ENCODE measurements at regions not wholly inside any gene's neighbourhood (a gene's known extent, or its start where the extent isn't known, plus 50 kb on each side); places are given as distances from the start of the nearest gene placed in this dataset.

DNA sequence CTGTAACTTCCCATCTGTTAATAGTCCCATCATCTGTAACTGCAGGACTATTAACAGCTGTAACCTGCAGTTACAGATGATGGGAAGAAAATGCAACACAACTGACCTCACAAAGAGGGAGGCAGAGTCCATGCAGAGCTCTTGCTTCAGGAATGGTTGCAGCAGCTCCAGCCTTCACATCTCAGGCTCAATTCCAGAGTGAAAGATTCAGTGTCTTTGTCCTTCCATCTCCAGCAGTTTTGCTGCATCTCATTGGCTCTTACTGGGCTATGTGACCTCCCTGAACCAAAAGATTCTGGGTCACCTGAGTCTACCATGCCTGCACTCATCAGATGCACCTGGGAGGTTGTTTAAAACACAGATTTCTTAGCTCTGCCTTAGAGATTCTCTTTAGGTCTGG is 686.7 kb downstream of the MATN1 start:
- no peak for DNase-seq (ENCODE audit: low read depth)

DNA sequence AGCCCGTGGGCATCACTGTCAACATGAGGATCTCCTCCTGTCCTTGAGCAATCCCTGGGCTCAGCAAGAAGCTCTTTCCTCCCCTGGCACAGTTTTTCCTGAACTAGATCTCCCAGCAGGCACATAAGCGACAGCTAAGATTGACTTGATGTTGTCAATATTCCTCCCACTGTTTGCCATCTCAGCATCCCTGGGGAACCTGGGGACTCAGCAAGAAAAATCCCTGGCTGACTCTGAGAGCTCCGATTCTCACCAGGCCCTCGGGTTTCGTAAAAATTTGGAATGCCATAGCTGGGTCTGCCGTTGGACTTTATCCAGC is 687.2 kb downstream of the MATN1 start:
- no peak for DNase-seq (ENCODE audit: low read depth)

DNA sequence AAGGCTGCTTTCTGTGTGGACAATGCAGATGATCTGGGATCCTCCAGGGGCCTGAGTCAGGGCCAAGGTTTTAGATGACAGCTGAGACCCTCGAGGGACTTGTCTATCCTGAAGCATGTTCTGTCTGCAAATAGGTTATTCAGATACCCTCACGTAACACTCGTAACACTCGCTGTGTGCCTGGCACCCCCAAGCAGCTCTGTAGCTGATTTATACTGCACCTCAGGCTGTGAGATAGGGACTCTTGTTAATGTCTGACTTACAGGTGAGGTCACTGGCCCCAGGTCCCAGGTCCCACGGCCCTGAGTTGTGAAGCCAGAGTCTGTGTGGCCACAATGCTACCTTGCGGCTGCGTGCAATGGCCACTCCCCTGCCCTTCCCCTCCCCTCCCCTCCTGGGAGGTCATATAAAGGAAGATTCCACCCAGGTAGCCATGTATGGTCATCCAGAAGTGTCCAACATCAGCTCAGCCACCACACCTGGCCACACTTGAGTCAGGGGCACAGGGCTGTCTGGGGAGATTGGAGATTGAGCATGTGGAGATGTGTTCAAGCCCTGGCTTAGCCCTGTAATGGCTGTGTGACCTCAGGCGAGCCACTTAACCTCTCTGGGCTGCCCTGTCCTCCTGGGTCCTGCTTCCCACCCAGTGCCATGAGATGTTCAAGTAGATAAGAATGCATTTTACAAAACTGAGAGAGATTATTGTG is 687.7 kb downstream of the MATN1 start:
- DNase-seq (ENCODE audit: low read depth), result no peak

DNA sequence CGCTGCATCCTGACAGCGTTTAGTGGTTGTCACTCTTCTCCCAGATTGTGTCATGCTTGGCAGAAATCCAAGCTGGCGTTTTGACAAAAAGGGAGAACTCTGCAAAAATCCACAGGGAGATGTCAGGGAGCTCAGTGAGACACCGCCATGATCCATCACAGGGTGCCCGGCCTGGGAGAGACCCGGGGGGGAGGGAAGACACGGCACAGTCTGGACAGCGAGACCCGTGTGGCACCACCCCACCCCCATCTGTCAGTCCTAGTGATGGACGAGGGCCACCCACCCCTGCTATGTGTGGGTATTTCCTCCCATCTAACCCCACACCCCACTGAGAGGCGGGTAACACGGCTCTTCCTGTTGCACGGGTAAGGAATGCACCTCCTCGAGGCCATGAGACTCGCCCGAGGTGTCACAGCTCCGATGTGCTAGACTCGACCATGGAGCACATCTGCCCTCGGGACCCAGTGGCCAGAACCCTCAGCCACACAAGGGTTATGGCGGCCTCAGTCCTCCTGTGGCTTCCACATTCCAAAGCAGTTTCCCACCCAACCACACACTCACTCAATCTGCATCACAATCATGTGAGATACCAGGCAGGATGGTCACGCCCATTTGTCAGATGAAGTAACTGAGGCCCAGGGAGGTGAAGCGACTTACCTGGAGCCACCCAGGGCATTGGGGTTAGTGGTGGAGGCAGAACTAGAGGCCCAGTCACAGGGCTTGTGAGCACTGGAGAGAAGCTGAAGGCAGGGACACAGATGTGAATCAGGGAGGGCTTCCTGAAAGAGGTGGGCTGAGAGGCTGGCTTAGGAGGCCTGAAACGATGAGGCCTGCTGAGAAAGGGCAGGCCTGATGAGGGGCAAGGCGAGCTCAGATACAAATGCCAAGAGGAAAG is 688.5 kb downstream of the MATN1 start:
- peak; percentile 69 for DNase-seq (ENCODE audit: low read depth)

DNA sequence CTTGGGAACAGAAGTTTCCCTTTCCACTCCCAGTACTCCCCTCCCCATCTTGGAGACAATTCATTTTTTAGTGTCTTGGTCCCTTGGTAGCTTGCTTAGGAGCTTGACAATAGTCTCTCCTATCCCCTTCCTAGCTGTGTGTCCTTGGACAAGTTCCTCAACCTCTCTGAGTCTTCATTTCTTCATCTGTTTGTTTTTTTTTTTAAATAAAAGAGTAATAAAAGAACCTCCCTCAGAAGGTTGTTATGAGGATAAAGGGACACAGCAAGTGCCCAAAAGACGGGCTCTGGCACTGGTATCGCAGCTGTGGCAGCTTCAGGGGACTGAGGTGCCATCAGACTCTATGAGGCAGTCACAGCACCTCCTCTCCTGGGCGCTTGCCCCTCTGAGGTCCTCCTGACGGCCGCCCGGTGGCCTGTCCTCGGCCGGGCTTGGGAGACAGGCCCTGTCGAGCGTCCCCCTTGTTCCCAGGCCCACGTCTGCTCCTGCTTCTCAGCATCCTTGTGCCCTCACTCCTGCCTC is 689.2 kb downstream of the MATN1 start:
- DNase-seq (ENCODE audit: low read depth), result no peak

DNA sequence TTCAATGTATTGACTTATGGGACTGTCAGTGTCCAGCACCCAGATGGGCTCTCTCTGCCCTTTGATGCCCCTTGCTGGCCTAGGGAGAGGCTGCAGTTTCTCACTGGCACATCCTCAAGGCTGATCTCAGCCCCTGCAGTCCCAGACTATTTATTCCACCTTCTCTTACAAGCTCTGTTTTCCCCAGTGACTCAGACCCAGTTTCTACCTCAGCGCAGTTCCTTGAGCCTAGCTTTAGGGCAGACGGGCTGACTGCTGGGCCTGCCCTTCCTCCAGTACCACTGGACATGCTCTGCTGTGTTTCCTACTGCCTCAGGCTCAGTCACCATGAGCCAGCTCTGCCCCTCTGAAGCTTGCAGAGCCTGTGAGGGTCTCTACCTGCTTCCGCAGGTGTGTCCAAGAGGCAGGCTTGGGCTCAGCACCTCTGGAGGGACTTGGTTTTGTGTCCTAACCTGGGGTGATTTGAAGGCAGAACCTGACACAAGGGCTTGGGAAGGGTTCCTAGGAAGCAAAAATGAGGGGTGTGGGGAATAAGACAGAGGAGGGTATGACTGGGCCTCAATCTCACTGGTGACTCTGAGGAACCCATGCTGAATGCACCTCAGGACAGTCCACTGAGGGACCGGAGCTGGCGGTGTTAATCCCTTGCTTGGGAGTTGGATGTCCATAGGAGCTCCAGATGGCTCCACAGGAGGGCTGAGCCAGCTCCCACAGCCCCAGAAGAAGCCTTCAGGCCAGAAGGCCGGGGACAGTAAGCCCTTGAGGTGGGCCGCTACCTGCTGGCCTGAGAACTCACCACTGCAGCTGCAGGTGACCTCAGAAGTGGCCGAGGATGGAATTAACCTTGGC is 689.9 kb downstream of the MATN1 start:
- peak; percentile 36 for DNase-seq (ENCODE audit: low read depth)

DNA sequence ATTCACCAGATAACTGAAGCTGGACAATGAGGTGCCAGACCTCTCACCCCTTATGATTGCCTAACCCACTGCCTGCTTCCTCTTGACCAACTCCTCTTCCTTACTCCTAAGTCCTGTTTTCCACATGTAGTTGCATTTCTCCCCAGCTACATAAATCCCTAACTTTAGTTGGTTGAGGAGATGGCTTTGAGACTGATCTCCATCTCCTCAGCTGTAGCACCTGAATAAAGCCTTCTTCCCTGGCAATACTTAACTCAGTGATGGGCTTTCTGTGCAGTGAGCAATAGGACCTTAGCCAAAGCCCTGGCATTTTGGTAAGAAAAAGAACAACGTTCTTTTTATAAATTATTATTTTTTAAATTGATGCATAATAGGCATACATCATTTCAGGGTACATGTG is 691.1 kb downstream of the MATN1 start:
- no peak for DNase-seq (ENCODE audit: low read depth)

DNA sequence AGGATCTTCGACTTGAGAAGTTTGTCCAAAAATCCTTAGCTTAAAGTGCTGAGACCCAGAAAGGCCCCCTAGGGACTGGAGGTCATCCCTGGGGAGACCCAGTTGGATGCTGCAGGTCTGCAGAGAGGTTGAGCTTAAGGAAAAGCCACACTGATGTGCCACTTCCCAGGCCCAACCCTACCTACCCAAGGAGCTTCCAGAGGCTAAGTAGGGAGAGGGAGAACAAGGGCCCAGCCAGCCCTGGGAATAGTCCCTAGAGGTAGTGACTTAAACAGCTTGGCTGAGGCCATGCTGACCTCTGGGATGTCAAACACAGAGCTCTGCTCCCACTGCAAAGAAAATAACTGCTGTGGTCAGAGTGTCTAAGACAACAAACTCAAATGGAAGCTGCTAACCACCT is 693.7 kb downstream of the MATN1 start:
- no peak for DNase-seq (ENCODE audit: low read depth)

DNA sequence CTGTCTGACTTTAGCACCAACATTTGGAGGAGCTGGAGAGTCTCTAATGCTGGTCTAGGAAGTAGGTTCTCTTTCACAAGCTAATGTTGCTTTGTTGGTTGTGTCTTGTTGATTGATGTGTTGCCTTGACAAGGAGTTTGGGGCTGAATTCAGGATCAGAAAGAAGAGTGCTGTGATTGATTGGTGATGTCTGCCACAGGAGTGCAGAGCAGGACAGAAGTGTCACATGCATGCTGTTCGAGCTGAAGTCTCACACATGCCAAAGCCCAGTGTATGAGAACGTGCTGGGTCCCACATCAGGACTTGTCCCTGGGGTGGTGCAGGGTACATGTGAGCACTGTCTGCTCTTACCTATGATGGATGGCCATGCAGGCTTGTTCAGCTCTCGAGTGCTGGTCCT is 694.4 kb downstream of the MATN1 start:
- no peak for DNase-seq (ENCODE audit: low read depth)

DNA sequence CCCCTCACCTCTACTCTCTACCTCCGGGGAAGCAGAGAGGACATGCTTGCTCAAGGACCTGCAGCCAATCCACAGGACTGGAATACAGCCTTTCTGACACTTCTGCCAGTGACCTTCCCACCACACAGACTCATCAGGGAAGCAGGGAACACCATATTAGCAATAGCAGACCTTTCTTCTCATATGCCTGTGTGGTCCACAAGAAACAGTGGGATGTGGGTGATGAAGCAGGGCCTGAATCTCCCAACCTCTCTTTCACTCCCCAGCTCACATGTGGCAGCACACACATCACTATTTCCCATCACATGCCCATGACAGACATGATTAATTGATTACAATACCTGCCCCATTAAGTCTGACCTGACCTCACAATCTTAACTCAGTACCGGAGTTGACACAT is 695.1 kb downstream of the MATN1 start:
- no peak for DNase-seq (ENCODE audit: low read depth)

DNA sequence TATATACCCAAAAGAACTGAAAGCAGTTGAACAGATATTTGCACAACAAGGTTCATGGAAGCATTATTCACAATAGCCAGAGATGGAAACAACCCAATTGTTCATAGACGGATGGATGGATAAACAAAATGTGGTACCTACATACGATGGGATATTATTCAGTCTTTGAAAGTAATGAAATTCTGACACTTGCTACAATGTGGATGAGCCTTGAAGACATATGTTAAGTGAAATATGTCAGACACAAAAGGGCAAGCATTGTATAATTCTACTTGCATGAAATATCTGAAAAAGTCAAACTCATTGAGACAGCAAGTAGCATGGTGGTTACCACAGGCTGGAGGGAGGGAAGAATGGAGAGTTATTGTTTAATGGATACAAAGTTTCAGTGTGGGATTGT is 696.1 kb downstream of the MATN1 start:
- DNase-seq (ENCODE audit: low read depth), result no peak

DNA sequence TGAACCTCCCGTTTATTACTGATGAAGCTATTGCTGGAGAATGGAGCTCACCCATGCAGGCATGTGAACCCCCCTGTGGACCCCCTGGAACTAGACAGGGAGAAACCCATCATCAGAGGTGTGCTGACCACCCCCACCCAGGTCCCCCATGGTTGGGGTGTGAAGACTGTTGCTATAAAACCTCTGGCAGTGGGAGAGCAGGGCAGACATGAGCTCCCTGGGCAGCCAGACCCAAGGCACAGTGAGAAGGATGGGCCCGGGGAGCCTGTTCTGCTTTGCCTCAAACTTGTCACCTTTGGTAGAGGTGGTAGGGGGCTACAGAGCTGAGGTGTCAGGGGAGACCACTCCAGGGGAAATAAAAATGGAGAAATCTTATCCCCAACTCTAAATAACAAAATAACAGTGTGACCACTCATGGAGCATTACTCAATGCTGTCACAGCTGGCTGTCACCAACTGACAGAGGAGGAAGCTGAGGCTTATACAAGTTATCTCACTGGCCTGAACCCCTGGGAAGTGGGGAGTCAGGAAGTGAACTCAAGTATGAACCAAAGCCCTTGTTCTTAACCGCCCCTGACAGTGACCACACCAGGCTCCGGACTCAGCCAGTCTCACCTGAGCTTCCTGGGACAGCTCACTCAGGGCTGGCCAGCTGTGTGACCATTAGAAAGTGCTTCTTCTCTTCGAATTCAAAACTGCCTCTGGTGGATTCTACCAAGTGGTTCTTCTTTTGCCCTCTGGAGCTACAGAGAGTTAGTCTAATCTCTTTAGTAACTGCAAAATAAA is 698.8 kb downstream of the MATN1 start:
- no peak for DNase-seq (ENCODE audit: low read depth)

DNA sequence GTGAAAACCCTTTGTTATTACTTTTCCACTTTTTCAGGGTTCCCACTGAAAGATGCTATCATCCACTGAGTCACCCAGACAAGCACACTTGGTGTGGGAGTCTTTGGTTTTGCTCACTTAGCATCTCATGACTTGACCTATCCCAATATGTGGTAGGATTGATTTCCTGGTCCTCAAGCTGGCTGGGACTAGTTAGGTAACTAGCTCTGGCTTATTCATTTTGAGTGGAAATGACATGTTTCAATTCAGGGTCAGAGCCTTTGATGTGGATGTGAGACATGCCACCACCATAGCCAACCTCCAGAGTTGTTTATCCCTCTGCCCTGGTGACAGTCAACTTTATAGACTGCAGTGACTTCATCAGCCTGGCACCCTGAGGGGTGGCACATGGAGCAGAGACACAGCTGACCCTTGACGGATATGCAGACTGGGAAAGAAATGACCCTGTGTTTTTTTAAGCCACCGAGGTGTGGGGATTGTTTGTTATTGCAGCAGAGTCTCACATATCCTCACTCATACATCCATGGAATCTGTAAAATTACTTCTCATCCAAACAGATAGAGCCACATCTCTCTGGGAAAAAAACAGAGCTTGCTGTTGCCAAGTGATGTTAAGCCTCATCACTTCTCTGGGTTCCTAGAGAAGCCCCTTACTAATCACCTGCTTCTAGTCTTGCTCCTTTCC is 699.9 kb downstream of the MATN1 start:
- DNase-seq (ENCODE audit: low read depth), result no peak

DNA sequence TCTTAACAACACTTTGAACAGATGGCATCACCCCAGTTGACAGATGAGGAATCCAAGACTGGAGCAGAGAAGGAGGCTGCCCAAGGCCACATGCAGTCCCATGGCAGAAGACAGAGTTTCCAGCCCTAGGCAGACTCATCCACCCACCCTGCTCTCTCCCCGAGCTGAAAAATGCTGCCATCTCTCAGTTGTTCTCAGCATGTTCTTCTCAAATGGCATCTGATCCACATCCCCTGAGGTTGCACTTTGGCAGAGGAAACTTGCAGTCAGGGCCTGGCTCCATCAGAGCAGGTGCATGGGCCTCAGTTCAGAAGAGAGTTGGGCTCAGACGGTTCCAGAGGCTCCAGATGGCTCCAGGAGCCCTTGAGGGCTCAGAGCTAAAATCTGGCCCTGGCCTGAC is 709.4 kb downstream of the MATN1 start:
- DNase-seq (ENCODE audit: low read depth), result no peak

DNA sequence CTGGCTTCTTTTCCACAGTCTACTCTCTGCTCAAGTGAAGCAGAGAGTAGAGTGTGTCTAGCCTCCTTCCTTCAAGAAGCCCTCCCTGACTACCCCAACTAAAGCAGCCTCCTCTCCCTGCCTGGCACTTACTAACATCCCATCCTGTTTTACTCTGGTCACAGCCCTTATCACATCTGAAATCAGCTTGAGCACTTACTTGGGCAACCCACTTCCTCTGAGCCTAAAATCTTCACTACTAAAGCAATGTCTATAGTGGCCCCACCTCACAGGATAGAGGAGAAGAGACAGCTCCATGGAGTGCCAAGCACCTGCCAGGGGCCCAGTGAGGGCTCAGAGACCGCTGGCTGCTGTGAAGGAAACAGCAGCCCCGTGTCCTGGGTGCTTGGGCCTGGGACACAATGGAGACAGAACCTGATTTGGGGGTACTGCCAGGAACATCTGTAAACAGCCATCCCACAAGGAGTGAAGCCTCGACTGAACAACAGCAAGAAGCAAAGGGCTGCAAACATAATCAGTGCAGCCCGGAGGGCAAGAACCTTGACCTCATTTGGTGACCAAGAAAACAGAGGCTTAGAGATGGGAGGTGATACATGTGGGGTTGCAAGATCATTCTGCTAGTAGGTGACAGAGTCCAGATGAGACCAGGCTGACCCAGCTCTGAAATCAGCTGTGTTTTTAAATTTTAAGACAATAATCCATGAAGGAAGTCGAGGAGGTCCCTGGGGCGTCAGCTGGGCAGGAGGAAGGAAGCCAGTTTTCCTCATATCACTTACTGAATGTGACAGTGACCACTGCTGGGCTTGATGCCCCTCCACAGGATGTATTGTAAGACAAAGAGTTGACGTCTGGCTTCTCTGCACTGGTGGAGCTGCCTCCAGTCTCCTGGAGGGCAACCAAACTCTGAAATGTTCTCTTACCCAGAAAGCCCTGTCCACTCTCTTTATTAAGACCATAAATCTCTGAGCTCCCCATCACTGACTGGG is 710.6 kb downstream of the MATN1 start:
- no peak for DNase-seq (ENCODE audit: low read depth)

DNA sequence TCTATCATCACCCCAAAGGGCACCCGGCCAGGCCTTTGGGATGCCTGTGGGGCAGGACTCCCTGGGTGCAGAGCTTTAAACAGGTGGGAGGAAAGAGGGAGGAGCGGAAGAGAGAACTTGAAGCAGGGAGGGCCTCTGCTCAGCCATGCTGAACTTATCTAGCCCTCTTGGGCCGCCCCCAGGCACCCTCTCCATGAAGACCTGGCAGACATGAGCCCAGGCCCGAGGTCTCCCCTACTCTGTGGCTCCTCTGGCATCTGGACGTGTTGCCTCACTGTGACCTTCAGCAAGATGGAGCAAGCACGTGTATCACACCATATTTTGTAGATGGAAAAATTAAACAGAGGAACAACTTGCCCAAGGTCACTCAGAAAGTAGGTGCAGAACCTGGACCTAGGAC is 711.4 kb downstream of the MATN1 start:
- DNase-seq (ENCODE audit: low read depth), result no peak

DNA sequence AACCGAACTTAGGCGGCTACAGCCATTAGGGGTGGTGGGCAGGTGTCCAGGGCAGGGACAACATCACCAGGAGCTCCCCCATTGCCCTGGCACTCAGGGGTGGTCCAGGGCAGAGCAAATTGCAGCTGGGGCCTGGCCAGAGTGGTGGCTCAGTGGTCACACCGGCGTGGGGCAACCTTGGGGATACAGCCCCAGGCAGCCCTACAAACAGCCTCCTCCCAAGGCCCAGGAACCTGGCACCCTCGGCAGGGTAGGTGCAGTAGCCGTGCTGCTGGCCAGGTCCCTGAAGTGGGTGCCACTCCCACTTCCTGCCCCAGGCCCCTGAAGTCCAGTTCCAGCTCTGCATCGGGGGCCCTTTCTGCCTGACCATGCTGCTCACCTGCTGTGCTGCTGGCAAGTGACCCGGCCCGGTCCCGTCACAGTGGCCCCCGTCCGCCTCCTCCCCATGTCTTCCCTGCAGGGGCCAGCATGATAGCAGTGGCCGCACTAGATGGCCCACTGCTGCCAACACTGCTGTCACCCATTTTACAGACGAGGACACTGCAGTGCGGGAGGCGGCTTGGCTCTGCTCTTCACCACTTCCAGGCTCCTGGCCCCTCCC is 712.8 kb downstream of the MATN1 start:
- no peak for DNase-seq (ENCODE audit: low read depth)

DNA sequence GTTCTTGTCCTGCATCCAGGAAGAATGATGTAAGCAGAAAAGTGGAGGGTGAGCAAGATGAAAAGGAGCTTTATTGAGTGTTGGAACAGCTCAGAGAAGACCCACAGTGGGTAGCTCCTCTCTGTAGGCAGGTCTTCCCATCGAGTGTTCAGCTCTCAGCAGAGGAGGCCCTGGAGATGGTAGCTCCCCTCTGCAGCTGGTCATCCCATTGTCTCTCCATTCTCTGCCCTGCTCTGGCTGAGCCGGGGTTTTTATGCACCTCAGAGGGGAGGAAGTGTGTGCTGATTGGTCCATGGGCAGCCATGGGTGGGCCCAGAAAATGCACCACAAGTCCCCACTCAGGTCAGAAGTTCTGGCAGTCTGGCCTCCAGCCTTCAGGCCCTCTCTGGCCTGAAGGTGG is 713.7 kb downstream of the MATN1 start:
- no peak for DNase-seq (ENCODE audit: low read depth)

DNA sequence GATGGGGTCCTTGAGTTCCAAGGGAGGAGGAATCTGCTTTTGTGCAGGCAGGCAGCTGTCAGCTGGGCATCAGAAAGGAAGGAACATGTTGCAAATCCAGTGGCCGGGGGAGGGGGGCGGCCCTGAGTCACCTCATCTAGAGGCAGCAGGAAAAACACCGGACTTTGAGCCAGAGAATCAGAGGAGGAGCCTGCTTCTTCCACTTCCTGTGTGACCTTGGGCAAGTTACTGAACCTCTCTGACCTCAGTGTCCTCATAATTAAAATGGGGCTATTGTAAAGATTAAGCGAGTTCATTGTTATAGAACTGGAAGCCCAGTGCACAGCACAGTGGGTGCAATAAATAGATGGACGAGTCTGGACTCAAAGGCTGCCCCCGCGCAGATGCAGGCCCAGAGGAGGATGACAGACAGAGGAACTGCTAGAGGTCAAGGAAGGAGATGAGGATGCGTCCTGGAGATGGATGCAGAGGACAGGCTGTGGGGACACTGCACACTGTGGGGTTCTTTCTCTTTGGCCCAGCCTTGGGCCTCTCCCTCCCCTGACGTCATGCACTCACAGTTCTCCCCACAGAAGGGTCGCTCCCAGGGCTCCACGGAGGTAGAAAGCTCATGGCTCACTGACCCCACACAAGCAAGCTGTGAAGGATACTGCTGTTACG is 714.3 kb downstream of the MATN1 start:
- peak; percentile 45 for DNase-seq (ENCODE audit: low read depth)

Data from M059J (cell line).